Hematopoietic multipotent progenitor cell treated with erythropoietin and hydrocortisone succinate and interleukin-3 and kit ligand, for 17 days (in vitro differentiated cells): ENCODE measurements at regions not wholly inside any gene's neighbourhood (a gene's known extent, or its start where the extent isn't known, plus 50 kb on each side); places are given as distances from the start of the nearest gene placed in this dataset.

Experiments
- DNase-seq: peaks from one replicate; pipeline ENCODE4 v3.0.0-alpha.2; 2015; ENCODE audit warnings: low spot score

GRCh38 chr2:120993661-120994060 is 258.0 kb downstream of the GLI2 start:
- no peak for DNase-seq

DNA sequence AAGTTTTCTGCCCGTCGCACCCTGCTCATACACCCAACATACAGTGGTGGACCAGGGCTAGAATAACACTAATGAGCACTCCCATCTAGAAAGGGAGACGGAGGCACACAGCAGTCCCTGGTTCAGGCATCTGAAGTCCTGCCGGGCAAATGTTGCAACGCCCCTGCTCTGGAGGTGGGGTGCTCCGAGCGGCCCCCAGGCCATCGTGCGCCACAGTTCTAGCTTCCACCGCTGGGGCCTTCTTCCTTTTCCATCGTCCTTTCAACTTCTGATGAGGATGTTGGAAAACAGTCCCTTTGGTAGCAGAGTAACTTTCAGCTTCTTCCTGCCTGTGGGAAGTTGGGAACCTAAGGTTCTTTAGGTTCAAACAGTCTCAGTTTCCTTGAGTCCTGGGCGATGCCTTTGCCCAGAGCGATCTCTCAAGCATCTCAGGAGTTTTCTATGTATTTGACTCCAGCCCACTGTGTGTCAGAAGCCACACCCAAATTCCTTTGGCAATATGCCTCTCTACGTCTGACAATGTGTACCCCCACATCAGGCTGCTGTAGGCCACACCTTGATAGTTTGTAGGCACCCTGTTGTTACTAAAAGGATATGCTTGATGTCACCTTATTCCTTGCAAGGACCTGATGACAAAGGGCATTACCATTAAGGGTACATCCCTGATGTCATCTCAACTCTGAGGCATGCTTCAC is 258.8 kb downstream of the GLI2 start:
- DNase-seq: no peak

- no peak for DNase-seq
These were observed 259.5 kb downstream of the GLI2 start for GRCh38 chr2:120995152-120995551.

DNA sequence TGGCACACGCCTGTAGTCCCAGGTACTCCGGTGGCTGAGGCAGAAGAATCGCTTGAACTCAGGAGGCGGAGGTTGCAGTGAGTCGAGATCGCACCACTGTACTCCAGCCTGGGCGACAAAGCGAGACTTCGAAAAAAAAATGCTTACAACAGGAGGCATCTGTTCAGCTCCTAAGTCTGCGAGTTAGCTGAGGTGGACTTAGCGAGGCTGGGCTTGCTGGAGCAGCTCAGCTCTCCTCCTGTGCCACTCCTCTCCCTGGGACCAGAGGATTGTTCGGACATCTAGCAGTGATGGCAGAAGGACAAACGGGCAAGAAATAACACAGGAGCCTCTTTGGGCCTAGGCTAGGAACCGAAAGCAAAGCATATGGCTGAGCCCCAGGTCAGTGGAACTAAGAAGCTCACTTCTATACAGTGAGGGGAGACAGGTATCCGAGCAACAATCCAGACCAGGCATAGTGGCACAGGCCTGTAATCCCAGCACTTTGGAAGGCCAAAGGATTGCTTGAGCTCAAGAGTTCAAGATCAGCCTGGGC is 260.1 kb downstream of the GLI2 start:
- no peak for DNase-seq

DNA sequence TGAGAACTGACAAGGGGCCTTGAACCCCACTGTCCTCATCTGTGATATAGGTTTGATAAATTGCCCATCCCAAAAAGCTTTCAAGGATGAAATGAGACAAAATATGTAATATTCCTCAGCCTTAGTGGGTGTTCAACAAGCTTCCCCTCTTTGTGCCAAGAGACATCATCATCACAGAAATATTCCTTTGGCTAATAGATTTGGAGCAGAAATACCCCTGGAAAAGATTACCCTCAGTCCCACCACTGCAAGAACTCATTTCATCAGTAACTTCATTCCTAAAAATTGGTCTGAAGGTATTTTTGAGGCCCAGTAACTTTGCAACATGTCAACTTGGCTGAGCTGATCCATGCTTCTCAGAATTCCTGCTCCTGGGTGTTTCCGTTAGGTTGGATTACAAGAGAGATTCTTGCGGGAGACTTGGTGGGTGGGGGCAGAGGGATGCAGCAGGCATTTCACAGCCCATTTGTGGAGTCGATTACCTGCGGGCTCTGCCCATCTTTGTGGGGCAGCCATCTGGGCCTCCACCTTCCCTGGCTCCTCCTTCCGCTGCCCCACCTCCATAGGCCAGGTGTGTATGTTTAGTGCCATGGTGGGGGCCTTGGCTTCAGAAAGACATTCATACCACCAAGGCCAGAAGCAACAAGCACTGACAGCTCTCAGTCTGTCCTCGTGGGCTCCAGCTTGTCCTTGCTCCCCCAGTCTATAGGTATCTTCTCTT is 263.9 kb downstream of the GLI2 start:
- no peak for DNase-seq

DNA sequence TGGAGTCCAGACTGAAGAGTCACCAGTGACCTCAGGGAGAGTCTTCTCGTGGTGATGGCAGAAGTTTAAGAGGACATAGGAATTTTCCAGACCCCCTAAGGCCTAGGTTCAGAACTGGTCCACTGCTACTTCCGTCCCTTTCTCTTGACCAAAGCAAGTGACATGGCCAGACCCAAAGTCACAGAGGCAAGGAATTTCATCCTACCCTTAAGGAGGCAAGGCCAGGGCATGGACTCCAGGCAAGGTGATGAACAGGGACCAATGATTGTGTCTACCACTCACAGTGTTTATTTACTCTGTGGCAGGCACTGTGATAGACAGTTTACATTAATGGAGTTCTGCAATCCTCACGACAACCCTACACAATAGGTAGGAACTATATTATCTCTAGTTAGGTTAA is 265.1 kb downstream of the GLI2 start:
- DNase-seq: no peak

- DNase-seq: no peak
These were observed 266.0 kb downstream of the GLI2 start for GRCh38 chr2:121001641-121002040.

GRCh38 chr2:121002597-121002996 is 266.9 kb downstream of the GLI2 start:
- no peak for DNase-seq

DNA sequence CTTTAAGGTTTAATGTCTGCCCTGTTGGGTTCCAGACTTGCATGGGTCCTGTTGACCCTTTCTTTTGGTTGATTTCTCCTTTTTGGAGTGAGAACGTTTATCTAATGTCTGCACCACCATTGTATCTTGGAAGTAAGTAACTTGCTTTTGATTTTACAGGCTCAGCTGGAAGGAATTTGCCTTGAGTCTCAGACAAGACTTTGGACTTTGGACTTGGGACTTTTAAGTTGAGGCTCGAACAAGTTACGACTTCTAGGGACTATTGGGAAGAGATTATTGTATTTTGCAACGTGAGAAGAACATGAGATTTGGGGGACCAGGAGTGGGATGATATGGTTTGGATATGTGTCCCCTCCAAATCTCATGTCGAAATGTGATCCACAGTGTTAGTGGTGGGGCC is 267.7 kb downstream of the GLI2 start:
- DNase-seq: no peak

DNA sequence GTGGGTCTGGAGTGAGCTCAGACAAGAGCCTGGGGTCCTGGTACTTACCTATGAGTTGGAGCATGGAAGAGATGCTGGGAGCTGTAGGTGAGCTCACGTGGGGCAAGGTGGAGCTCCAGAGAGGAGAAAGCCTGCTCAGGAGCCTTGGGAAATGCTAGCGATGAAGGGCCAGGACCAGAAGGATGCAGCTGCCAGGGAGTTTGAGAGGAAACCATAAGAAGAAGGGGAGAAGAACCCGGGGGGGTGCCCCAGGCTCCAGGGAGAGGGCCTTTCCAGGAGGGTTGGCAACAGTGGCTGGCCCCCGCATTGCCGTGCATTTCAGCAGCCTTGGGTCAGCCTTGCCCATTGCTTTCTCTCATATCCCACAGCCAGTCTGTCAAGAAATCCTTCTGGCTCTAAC is 268.7 kb downstream of the GLI2 start:
- DNase-seq: no peak

- DNase-seq: no peak
These were observed 269.3 kb downstream of the GLI2 start for GRCh38 chr2:121004950-121005349.

DNA sequence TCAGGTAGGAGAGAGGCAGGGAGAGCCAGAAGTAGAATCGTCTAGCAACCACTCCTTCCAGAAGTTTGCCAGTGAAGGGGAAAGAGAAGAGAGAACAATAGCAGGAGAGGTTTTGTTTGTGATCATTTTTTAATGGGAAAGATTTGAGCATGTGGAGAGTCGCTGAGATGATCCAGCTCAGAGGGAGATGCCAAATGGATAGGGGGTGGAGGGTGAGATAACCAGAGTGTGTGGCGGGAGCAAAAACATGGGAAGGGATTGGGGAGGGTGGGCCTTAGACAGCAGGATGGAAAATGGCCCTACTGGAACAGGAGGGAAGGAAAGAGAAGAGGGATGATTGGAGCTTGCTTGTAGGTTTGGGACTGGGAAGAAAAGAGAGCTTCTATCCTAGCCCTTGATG is 269.8 kb downstream of the GLI2 start:
- no peak for DNase-seq

DNA sequence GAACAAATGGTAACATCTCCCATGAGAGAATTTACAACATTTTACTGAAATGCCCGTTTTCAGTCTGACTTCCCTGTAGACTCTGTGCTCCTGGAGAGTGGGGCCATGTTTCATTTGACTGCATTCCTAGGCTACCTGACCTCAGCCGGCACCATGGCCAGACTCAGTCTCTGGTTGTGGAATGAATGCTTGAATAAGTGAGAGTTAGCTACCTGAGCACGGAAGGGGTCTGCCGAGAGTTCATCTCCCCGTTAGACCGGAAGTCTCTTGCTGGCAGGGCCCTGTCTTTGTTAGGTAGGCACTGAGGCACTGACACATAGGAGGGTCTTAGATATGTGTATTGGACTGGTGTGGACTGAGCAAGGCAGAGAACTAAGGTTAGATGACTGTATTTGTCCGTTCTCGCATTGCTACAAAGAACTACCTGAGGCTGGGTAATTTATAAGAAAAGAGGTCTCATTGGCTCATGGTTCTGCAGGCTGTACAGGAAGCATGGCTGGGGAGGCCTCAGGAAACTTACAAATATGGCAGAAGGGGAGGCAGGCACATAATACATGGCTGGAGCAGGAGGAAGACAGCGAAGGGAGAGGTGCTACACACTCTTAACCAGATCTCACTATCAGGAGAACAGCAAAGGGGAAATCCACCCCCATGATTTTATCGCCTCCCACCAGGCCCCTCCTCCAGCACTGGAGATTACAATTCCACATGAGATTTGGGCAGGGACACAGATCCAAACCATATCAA is 271.2 kb downstream of the GLI2 start:
- DNase-seq: no peak

GRCh38 chr2:121007490-121007853 is 271.8 kb downstream of the GLI2 start:
- DNase-seq: no peak

DNA sequence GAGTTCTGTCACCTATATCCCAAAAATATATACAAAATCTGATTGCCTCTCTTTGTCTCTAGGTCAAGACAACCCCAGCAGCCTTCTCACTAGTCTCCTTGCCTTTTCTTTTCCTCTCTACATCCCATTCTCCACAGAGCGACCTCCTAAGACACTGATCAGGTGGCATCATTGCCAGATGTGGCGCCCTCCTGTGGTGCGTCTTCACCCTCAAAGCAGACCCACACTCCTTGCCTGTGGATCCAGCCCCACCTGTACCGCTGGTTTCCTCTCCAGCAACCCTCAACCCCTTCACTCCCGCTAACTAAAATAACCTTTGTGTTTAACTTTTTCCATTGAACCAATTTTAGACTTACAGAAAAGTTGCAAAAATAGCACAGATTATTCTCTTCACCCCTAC is 273.3 kb downstream of the GLI2 start:
- no peak for DNase-seq

DNA sequence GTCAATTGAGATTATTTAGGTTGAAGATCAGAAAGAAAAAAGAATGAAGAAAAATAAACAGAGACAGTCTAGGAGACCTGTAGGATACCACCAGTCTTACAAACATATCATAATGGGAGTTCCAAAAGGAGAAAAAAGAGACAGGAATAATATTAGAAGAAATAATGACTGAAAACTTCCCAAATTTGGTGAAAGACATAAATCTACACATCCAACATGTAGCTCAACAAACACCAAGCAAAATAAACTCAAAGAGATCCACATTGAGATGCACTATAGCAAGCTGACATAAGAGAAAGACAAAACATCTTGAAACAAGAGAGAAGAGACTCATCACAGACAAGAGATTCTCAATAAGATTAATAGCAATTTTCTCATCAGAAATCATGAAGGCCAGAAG is 274.0 kb downstream of the TFCP2L1 start:
- no peak for DNase-seq

DNA sequence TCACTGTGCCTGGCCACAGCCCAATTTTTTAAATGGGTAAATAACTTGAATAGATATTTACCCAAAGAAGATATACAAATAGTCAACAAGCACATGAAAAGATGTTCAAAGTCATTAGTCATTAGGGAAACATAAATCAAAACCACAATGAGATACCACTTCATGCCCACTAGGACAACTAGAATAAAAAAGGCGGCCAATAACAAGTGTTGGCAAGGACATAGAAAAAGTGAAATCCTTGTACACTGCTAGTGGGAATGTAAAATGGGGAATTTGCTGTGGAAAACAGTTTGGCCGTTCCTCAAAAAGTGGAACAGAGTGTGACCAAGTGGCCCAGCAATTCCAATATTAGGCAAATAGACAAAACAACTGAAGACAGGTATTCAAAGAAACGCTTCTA is 270.1 kb downstream of the TFCP2L1 start:
- DNase-seq: no peak

DNA sequence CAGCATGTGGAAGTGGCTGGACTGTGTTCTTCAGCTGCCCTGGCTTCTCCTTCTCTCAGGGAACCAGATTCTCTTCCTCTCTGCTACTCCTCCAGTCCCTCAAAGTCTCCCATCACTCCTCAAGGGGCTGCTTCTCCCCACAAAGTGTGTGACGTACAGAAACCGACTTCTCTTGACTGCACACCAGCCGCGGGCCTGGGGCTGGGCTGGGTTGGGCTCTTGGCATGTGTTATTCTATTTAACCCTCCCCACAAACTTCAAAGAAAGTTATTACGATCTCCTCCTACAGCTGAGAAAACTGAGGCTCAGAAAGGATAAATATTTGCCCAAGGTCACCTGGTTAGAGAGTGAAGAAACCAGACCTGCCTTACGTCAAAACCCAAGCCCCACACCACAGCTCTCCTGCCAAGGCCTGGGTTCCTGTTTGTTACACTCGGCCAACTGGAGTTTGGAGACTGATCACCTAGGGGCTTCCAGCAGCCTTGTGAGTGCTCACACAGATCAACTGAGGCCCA is 269.0 kb downstream of the TFCP2L1 start:
- no peak for DNase-seq

- DNase-seq: no peak
These were observed 267.6 kb downstream of the TFCP2L1 start for GRCh38 chr2:121017396-121017795.

DNA sequence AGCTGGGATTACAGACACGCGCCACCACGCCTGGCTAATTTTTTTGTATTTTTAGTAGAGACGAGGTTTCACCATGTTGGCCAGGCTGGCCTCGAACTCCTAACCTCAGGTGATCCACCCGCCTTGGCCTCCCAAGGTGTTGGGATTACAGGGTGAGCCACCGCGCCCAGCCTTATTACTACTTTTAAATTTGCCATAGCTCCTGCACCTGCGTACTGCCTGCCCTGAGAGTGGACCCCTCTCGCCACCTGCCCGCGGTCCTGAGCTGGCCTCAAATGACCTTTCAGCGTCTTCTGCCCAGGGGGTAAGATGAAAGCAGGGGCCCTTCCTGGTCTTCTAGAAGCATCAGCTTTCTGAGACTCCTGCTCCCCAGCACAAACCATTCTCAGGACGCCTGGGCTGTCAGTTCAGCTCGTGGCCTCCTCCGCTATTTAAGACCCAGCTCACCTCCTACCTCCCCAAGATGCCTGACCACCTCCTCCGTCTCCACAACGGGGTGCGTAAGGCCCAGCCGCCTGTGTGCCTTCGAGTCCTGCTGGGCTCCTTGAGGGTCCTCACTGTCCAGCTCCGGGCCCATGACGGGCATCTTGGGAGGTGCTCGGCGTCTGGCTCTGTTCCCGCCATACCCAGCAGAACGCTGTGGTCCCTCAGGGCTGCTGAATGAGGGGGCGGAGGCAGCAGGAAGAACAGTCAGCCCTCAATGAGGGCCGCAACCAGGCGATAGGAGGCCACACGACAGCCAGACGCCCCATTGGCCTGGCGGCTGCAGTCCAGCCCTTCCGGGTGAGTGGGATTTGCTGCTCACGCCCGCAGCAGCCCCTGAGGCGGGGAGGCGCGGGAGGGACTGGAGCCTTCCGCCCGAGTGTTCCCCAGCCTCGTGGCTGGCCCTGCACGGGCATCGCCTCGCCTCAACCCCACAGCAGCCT is 266.6 kb downstream of the TFCP2L1 start:
- no peak for DNase-seq

DNA sequence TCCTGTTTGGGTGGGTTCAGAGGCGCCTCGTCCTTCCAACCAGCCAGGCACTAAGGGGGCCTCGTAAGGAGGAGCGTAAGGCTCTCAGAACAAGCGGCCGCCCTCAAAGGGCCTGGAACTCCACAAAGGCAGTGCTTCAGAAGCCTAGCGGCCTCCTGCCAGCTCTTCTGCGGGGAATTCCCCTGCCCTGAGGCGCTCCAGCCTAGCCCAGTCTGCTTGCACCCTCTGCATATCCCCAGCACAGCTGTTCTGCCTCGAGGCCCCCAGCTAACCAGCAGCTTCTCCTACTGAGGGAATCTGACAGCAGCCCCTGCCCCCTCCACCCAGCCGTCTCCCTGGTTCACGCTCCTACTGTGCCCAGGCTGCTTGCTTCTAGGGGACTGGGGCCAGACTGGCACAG is 265.9 kb downstream of the TFCP2L1 start:
- DNase-seq: no peak

- no peak for DNase-seq
These were observed 265.2 kb downstream of the TFCP2L1 start for GRCh38 chr2:121019756-121020155.
